ENCODE measurements at regions not wholly inside any gene's neighbourhood (a gene's known extent, or its start where the extent isn't known, plus 50 kb on each side); places are given as distances from the start of the nearest gene placed in this dataset.

- no peak for TF ChIP-seq CTCF (IDR thresholded peaks at IDR 0.05)
- no peak for TF ChIP-seq POLR2AphosphoS5 (IDR thresholded peaks at IDR 0.05)
- no peak for TF ChIP-seq POLR2A (IDR thresholded peaks at IDR 0.05)
- DNase-seq (ENCODE audit: low spot score): no peak
- WGBS: 85% methylated on average over 5 of the region's 5 CpGs
- H3K36me3 ChIP-seq: no peaks in the 10 kb centered on the region
- H3K4me3 ChIP-seq: no peak overlapping the region
- no peak overlapping the region for H3K27ac ChIP-seq
- no peaks in the 10 kb centered on the region for H3K9me3 ChIP-seq
- no peaks in the 10 kb centered on the region for H3K4me1 ChIP-seq (replicated peaks)
- intact Hi-C loops (cut with DNase I): no loop called here
- no peaks in the 10 kb centered on the region for H3K27me3 ChIP-seq (replicated peaks; ENCODE audit: insufficient read depth)
Observed at GRCh38 chr18:10274301-10274700, 180.1 kb upstream of the APCDD1 start.

GRCh38 chr18:10275486-10275885, 178.9 kb upstream of the APCDD1 start:
- H3K9me3 ChIP-seq: no peaks in the 10 kb centered on the region
- H3K27ac ChIP-seq: no peak overlapping the region
- intact Hi-C loops (cut with DNase I): no loop called here
- TF ChIP-seq POLR2AphosphoS5 (IDR thresholded peaks at IDR 0.05): no peak
- TF ChIP-seq CTCF (IDR thresholded peaks at IDR 0.05): no peak
- TF ChIP-seq POLR2A (IDR thresholded peaks at IDR 0.05): no peak
- H3K27me3 ChIP-seq (replicated peaks; ENCODE audit: insufficient read depth): no peaks in the 10 kb centered on the region
- no peaks in the 10 kb centered on the region for H3K4me1 ChIP-seq (replicated peaks)
- no peak for DNase-seq (ENCODE audit: low spot score)
- no peaks in the 10 kb centered on the region for H3K36me3 ChIP-seq
- no peak overlapping the region for H3K4me3 ChIP-seq
- 94% methylated on average over 3 of the region's 3 CpGs for WGBS

GRCh38 chr18:10278265-10278664, 176.2 kb upstream of the APCDD1 start:
- H3K36me3 ChIP-seq: no peaks in the 10 kb centered on the region
- intact Hi-C loops (cut with DNase I): no loop called here
- no peak overlapping the region for H3K4me3 ChIP-seq
- H3K4me1 ChIP-seq (replicated peaks): no peaks in the 10 kb centered on the region
- no peaks in the 10 kb centered on the region for H3K9me3 ChIP-seq
- H3K27me3 ChIP-seq (replicated peaks; ENCODE audit: insufficient read depth): no peaks in the 10 kb centered on the region
- no peak for TF ChIP-seq POLR2A (IDR thresholded peaks at IDR 0.05)
- no peak for TF ChIP-seq POLR2AphosphoS5 (IDR thresholded peaks at IDR 0.05)
- TF ChIP-seq CTCF (IDR thresholded peaks at IDR 0.05): no peak
- DNase-seq (ENCODE audit: low spot score): no peak
- no peak overlapping the region for H3K27ac ChIP-seq

- H3K4me1 ChIP-seq (replicated peaks): no peaks in the 10 kb centered on the region
- TF ChIP-seq CTCF (IDR thresholded peaks at IDR 0.05) (no peak), POLR2AphosphoS5 (IDR thresholded peaks at IDR 0.05) (no peak), POLR2A (IDR thresholded peaks at IDR 0.05) (no peak)
- H3K36me3 ChIP-seq: no peaks in the 10 kb centered on the region
- H3K9me3 ChIP-seq: no peaks in the 10 kb centered on the region
- H3K27ac ChIP-seq: no peak overlapping the region
- H3K4me3 ChIP-seq: no peak overlapping the region
- intact Hi-C loops (cut with DNase I): no loop called here
- DNase-seq (ENCODE audit: low spot score): no peak
- H3K27me3 ChIP-seq (replicated peaks; ENCODE audit: insufficient read depth): no peaks in the 10 kb centered on the region
- 95% methylated on average over 4 of the region's 4 CpGs for WGBS
Observed at GRCh38 chr18:10279471-10279870, 175.0 kb upstream of the APCDD1 start.

GRCh38 chr18:10279905-10280644, 174.4 kb upstream of the APCDD1 start:
- no peak for TF ChIP-seq POLR2AphosphoS5 (IDR thresholded peaks at IDR 0.05)
- Histone ChIP-seq H3K27ac (no peak overlapping the region), H3K4me1 (replicated peaks) (no peaks in the 10 kb centered on the region), H3K27me3 (replicated peaks; ENCODE audit: insufficient read depth) (no peaks in the 10 kb centered on the region), H3K4me3 (no peak overlapping the region), H3K36me3 (no peaks in the 10 kb centered on the region), H3K9me3 (no peaks in the 10 kb centered on the region)
- 92% methylated on average over 9 of the region's 9 CpGs for WGBS
- no peak for DNase-seq (ENCODE audit: low spot score)
- intact Hi-C loops (cut with DNase I): no loop called here

Data from prostate gland (tissue), 2 donors.